Common myeloid progenitor, CD34-positive (primary cell): ENCODE measurements at regions not wholly inside any gene's neighbourhood (a gene's known extent, or its start where the extent isn't known, plus 50 kb on each side); places are given as distances from the start of the nearest gene placed in this dataset.

Source experiments
- CTCF ChIA-PET: fragments of 350-600 bp; sonication (Branson Sonifier 250); formaldehyde crosslinking; loops from one replicate; lab custom pipeline; 2021; ENCODE audit warnings: antibody characterized with exemption; lab: Charles Lee
- POLR2A ChIA-PET: fragments of 350-600 bp; sonication (Branson Sonifier 250); formaldehyde crosslinking; loops from one replicate; lab custom pipeline; 2021; ENCODE audit warnings: antibody characterized with exemption; lab: Charles Lee
- DNase-seq, 3 donors: peaks; one replicate each; pipeline versions ENCODE4 v3.0.0 to v3.0.0-alpha.2; 2013
- H3K27ac ChIP-seq, 2 experiments: 1 replicate in 1 of 2; 2 replicates in 1 of 2; pipeline ENCODE4 v1.7.0; 2013; ENCODE audit warnings: inconsistent platforms in 2 of 2, low read length in 2 of 2, mild to moderate bottlenecking in 2 of 2, low read depth in 1 of 2, moderate library complexity in 1 of 2; ENCODE audit not compliant: severe bottlenecking in 2 of 2, insufficient read depth in 1 of 2, poor library complexity in 1 of 2
- H3K27me3 ChIP-seq, 5 experiments: replicated peaks in 2 of 5; 1 replicate in 3 of 5; 2 replicates in 2 of 5; pipeline versions ENCODE4 v1.6.1 to v1.7.0; 2013; ENCODE audit warnings: low read length in 4 of 5, mild to moderate bottlenecking in 2 of 5, moderate library complexity in 2 of 5, inconsistent platforms in 1 of 5; ENCODE audit not compliant: insufficient read depth in 5 of 5, control insufficient read depth in 4 of 5
- H3K36me3 ChIP-seq, 4 experiments: 1 replicate in 2 of 4; 2 replicates in 2 of 4; pipeline versions ENCODE4 v1.6.1 to v1.7.0; 2013; ENCODE audit warnings: low read length in 3 of 4, control low read depth in 1 of 4, mild to moderate bottlenecking in 1 of 4; ENCODE audit not compliant: control insufficient read depth in 4 of 4, insufficient read depth in 4 of 4
- H3K4me1 ChIP-seq, 4 experiments: 1 replicate in 3 of 4; 2 replicates in 1 of 4; pipeline versions ENCODE4 v1.6.1 to v1.7.1; 2013; ENCODE audit warnings: low read length in 3 of 4, mild to moderate bottlenecking in 3 of 4, control low read depth in 1 of 4, inconsistent platforms in 1 of 4, moderate library complexity in 1 of 4; ENCODE audit not compliant: control insufficient read depth in 4 of 4, insufficient read depth in 4 of 4; ENCODE audit errors: control extremely low read depth in 1 of 4
- H3K4me3 ChIP-seq, 7 experiments: 1 replicate in 4 of 7; 2 replicates in 3 of 7; pipeline versions ENCODE4 v1.5.1 to v1.7.0; 2013; ENCODE audit warnings: mild to moderate bottlenecking in 7 of 7, low read length in 6 of 7, moderate library complexity in 6 of 7, inconsistent platforms in 2 of 7, low read depth in 2 of 7, control low read depth in 1 of 7; ENCODE audit not compliant: insufficient read depth in 4 of 7, control insufficient read depth in 1 of 7; ENCODE audit errors: extremely low read depth in 1 of 7
- H3K9me3 ChIP-seq, 5 experiments: 1 replicate in 4 of 5; 2 replicates in 1 of 5; pipeline versions ENCODE4 v1.6.1 to v1.7.1; 2013; ENCODE audit warnings: low read length in 4 of 5, mild to moderate bottlenecking in 2 of 5, inconsistent platforms in 1 of 5, low read depth in 1 of 5, moderate library complexity in 1 of 5; ENCODE audit not compliant: control insufficient read depth in 4 of 5, insufficient read depth in 2 of 5; ENCODE audit errors: control extremely low read depth in 1 of 5
- WGBS: methylation state at CpG from one replicate; pipeline ENCODE4 v1.1.5; 2013; ENCODE audit not compliant: insufficient coverage; 5-methylcytosine and 5-hydroxymethylcytosine counted together

GRCh38 chr16:72234387-72234786 is 62.4 kb upstream of the PMFBP1 start:
- no peak for DNase-seq
- no peak overlapping the region for H3K4me3 ChIP-seq
- no peaks in the 10 kb centered on the region for H3K4me1 ChIP-seq
- CTCF ChIA-PET, result no interaction called here
- WGBS, result 96% methylated on average over 4 of the region's 5 CpGs
- H3K27ac ChIP-seq, result no peak overlapping the region
- POLR2A ChIA-PET, result no interaction called here
- H3K9me3 ChIP-seq, result no peaks in the 10 kb centered on the region
- H3K36me3 ChIP-seq, result no peaks in the 10 kb centered on the region
- no peaks in the 10 kb centered on the region for H3K27me3 ChIP-seq

- Histone ChIP-seq H3K36me3 (no peaks in the 10 kb centered on the region), H3K27ac (no peak overlapping the region), H3K4me1 (no peaks in the 10 kb centered on the region), H3K9me3 (no peaks in the 10 kb centered on the region), H3K4me3 (no peak overlapping the region), H3K27me3 (no peaks in the 10 kb centered on the region)
- ChIA-PET CTCF (no interaction called here), POLR2A (interaction anchor here (0.5 kb wide), 1 partner anchor 238 kb away, joined by 3 read pairs; no protein-coding TSS in a partner anchor)
- DNase-seq, result no peak
- WGBS, result 94% methylated on average over 8 of the region's 8 CpGs
Measured at GRCh38 chr16:72228014-72228413, 56.1 kb upstream of the PMFBP1 start.

GRCh38 chr16:72226136-72226535 is 54.2 kb upstream of the PMFBP1 start:
- 80% methylated on average over 1 of the region's 3 CpGs for WGBS
- CTCF ChIA-PET, result interaction anchor here (0.9 kb wide), 1 partner anchor 9 kb away, joined by 3 read pairs; no protein-coding TSS in a partner anchor
- Histone ChIP-seq H3K4me1 (no peaks in the 10 kb centered on the region), H3K27ac (no peak overlapping the region), H3K9me3 (no peaks in the 10 kb centered on the region), H3K4me3 (no peak overlapping the region), H3K27me3 (no peaks in the 10 kb centered on the region), H3K36me3 (no peaks in the 10 kb centered on the region)
- no peak for DNase-seq
- POLR2A ChIA-PET, result no interaction called here

- no peak for DNase-seq
- H3K27me3 ChIP-seq, result no peaks in the 10 kb centered on the region
- ChIA-PET POLR2A (no interaction called here), CTCF (interaction anchor here (0.7 kb wide), 1 partner anchor 23 kb away, joined by 3 read pairs; no protein-coding TSS in a partner anchor)
- H3K9me3 ChIP-seq, result no peaks in the 10 kb centered on the region
- no peak overlapping the region for H3K4me3 ChIP-seq
- no peaks in the 10 kb centered on the region for H3K36me3 ChIP-seq
- WGBS, result 100% methylated on average over 6 of the region's 6 CpGs
- H3K27ac ChIP-seq, result no peak overlapping the region
- no peaks in the 10 kb centered on the region for H3K4me1 ChIP-seq
Measured at GRCh38 chr16:72224260-72224768, 52.4 kb upstream of the PMFBP1 start.

- H3K4me1 ChIP-seq, result no peaks in the 10 kb centered on the region
- no peak overlapping the region for H3K27ac ChIP-seq
- H3K36me3 ChIP-seq, result no peaks in the 10 kb centered on the region
- H3K4me3 ChIP-seq, result no peak overlapping the region
- no peaks in the 10 kb centered on the region for H3K27me3 ChIP-seq
- ChIA-PET POLR2A (no interaction called here), CTCF (no interaction called here)
- DNase-seq, result no peak
- H3K9me3 ChIP-seq, result no peaks in the 10 kb centered on the region
- 100% methylated on average over 1 of the region's 2 CpGs for WGBS
Measured at GRCh38 chr16:72222503-72222902, 50.5 kb upstream of the PMFBP1 start.
